ENCODE measurements at regions not wholly inside any gene's neighbourhood (a gene's known extent, or its start where the extent isn't known, plus 50 kb on each side); places are given as distances from the start of the nearest gene placed in this dataset.

DNA sequence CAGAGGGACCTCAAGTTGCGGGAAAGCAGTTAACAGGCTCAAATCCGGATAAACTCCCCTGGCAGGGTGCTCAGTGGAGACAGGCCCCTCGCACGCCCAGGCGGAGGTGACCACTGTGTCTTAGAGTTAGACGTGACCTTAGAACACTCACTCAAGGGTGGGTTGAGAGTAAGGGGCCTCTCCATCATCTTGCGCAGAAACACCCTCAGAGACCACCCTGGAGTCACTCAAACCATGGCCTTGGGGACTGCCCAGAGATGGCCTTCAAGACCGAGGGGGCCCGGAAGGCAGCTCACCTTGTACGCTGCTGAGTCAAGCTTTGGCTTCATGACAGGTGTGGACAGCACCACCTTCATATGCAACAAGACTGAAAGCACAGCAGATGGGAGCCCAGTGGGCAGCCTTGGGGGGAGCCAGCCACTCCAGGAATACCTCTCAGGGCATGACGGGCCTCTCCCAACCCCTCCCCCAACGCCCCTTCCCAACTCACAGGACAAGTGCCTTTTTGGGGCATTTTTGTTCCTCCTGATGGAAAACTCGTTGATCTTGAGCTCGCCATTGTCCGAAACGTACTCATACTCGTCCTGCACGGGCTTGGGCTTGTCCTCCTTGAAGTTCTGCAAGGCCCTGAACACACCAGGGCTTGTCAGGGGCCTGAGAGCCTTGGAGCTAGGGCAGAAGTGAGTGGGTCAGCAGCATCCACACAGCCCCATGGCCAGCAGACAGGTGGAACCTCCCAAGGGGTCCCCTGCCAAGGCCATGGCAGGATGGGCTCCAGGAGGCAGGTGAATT lies 229.2 kb downstream of the TUBA3C start:
- no peak for TF ChIP-seq CHD2 (IDR thresholded peaks at IDR 0.05; ENCODE audit: borderline replicate concordance, low read depth, low read length)
- TF ChIP-seq TAF1 (IDR thresholded peaks at IDR 0.05; ENCODE audit: borderline replicate concordance, low read depth, low read length): no peak
- TF ChIP-seq EZH2 (IDR thresholded peaks at IDR 0.05; ENCODE audit: borderline replicate concordance, control insufficient read depth, low read depth, low read length): no peak
- no peak for TF ChIP-seq POLR2AphosphoS2 (IDR thresholded peaks at IDR 0.05; ENCODE audit: low read depth, low read length)
- TF ChIP-seq, protein P1, sequence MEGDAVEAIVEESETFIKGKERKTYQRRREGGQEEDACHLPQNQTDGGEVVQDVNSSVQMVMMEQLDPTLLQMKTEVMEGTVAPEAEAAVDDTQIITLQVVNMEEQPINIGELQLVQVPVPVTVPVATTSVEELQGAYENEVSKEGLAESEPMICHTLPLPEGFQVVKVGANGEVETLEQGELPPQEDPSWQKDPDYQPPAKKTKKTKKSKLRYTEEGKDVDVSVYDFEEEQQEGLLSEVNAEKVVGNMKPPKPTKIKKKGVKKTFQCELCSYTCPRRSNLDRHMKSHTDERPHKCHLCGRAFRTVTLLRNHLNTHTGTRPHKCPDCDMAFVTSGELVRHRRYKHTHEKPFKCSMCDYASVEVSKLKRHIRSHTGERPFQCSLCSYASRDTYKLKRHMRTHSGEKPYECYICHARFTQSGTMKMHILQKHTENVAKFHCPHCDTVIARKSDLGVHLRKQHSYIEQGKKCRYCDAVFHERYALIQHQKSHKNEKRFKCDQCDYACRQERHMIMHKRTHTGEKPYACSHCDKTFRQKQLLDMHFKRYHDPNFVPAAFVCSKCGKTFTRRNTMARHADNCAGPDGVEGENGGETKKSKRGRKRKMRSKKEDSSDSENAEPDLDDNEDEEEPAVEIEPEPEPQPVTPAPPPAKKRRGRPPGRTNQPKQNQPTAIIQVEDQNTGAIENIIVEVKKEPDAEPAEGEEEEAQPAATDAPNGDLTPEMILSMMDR (IDR thresholded peaks at IDR 0.05 in 2 of 3, conservative IDR thresholded peaks at IDR 0.05 in 1 of 3; ENCODE audit: control insufficient read depth in 2 of 3, extremely low read depth in 1 of 3, insufficient read depth in 1 of 3, low read depth in 3 of 3, low read length in 3 of 3): no peak

Data from GM12878 (cell line).